Activated B cell treated with CpG ODN at 0.5 μM for 24 hours (primary cell): ENCODE measurements at regions not wholly inside any gene's neighbourhood (a gene's known extent, or its start where the extent isn't known, plus 50 kb on each side); places are given as distances from the start of the nearest gene placed in this dataset.

Experiments used
- ATAC-seq: fragments of 200-7000 bp; cut with Tn5 transposase; one replicate; pipeline ENCODE4 v1.10.0; 2021; ENCODE audit warnings: low read depth, mild to moderate bottlenecking, moderate library complexity
- CTCF ChIA-PET: fragments of 350-600 bp; sonication (Branson Sonifier 250); formaldehyde crosslinking; loops from one replicate; lab custom pipeline; 2021; ENCODE audit warnings: antibody characterized with exemption; lab: Charles Lee
- POLR2A ChIA-PET: fragments of 350-600 bp; sonication (Branson Sonifier 250); formaldehyde crosslinking; loops from one replicate; lab custom pipeline; 2021; ENCODE audit warnings: antibody characterized with exemption; lab: Charles Lee
- DNase-seq: peaks from one replicate; pipeline ENCODE4 v3.0.0; 2022
- H3K27ac Mint-ChIP-seq: one replicate; pipeline ENCODE4 v1.8.0; 2020; ENCODE audit warnings: mixed read lengths
- H3K27me3 Mint-ChIP-seq: one replicate; pipeline ENCODE4 v1.8.0; 2021; ENCODE audit warnings: mixed read lengths
- H3K36me3 Mint-ChIP-seq: one replicate; pipeline ENCODE4 v1.8.0; 2021; ENCODE audit warnings: low read depth, mixed read lengths
- H3K4me1 Mint-ChIP-seq: one replicate; pipeline ENCODE4 v1.8.0; 2021; ENCODE audit warnings: mixed read lengths
- H3K4me3 Mint-ChIP-seq: one replicate; pipeline ENCODE4 v1.8.0; 2020; ENCODE audit warnings: mild to moderate bottlenecking, mixed read lengths
- H3K9me3 Mint-ChIP-seq: one replicate; pipeline ENCODE4 v1.8.0; 2020; ENCODE audit warnings: mixed read lengths
- intact Hi-C: fragments of 100-400 bp; cut with micrococcal nuclease; formaldehyde crosslinking; loops from one replicate; pipeline ENCODE4 v1.15.1; 2024
- TF ChIP-seq, protein P1 (sequence below): fragments of 200-600 bp; IDR thresholded peaks from one replicate; pipeline ENCODE4 v1.8.0; 2022; ENCODE audit warnings: antibody characterized with exemption, mild to moderate bottlenecking

DNA sequence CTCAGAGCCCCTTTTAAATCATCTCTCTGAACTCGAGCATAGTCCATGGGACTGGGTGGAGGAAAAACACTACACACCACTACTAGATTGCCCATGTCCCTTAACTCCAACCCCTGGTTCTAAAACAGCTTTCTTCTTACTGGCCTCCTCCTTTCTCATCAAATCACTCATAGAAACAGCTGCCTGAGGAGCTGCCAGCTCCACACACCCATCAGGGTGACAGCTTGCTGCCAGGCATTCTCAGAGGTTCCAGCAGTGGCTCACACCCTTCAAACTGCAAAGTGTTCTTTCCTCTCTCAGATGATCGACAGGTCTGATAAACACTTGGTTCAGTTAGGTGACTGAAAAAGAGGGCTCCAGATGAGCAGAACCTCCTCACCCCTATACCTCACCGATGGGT, 543.0 kb upstream of the PLXNA2 start:
- intact Hi-C loops, result no loop called here
- Mint-ChIP-seq H3K4me3 (no peak overlapping the region), H3K27me3 (peaks cover 8% of the 10 kb centered on the region), H3K27ac (no peak overlapping the region), H3K36me3 (no peaks in the 10 kb centered on the region), H3K4me1 (no peaks in the 10 kb centered on the region), H3K9me3 (no peaks in the 10 kb centered on the region)
- POLR2A ChIA-PET, result no interaction called here
- TF ChIP-seq, protein P1, sequence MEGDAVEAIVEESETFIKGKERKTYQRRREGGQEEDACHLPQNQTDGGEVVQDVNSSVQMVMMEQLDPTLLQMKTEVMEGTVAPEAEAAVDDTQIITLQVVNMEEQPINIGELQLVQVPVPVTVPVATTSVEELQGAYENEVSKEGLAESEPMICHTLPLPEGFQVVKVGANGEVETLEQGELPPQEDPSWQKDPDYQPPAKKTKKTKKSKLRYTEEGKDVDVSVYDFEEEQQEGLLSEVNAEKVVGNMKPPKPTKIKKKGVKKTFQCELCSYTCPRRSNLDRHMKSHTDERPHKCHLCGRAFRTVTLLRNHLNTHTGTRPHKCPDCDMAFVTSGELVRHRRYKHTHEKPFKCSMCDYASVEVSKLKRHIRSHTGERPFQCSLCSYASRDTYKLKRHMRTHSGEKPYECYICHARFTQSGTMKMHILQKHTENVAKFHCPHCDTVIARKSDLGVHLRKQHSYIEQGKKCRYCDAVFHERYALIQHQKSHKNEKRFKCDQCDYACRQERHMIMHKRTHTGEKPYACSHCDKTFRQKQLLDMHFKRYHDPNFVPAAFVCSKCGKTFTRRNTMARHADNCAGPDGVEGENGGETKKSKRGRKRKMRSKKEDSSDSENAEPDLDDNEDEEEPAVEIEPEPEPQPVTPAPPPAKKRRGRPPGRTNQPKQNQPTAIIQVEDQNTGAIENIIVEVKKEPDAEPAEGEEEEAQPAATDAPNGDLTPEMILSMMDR, result no peak
- CTCF ChIA-PET, result no interaction called here
- ATAC-seq, result no peak
- DNase-seq, result no peak

DNA sequence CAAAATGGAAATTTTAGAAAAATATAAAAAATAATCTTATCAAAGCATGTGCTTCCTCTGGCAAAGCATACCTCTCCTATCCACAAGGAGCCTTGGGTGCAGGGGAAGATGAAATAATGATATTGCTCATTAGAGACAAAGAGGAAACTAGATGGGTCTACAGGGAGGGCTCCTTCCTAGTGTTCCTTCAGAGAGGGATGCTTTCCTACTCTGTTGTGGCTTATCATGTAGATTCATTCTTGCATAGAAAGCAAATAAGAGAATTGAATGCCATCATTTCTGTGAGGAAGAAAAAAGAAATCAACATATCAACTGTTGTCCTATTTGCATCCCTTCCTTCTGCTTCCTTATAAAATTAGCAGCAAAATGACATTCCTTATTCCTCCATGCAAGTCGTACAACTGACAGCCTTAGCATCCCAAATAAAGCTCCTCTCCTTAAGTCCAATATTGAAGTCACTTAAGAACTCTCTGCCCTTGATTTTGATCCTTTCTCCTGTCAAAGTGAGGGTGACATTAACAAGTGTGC, 543.9 kb upstream of the PLXNA2 start:
- Mint-ChIP-seq H3K27me3 (peaks cover 8% of the 10 kb centered on the region), H3K9me3 (no peaks in the 10 kb centered on the region), H3K27ac (no peak overlapping the region), H3K4me1 (no peaks in the 10 kb centered on the region), H3K4me3 (no peak overlapping the region), H3K36me3 (no peaks in the 10 kb centered on the region)
- no peak for DNase-seq
- ATAC-seq, result no peak
- ChIA-PET CTCF (no interaction called here), POLR2A (no interaction called here)
- intact Hi-C loops, result no loop called here
- TF ChIP-seq, protein P1, result no peak

DNA sequence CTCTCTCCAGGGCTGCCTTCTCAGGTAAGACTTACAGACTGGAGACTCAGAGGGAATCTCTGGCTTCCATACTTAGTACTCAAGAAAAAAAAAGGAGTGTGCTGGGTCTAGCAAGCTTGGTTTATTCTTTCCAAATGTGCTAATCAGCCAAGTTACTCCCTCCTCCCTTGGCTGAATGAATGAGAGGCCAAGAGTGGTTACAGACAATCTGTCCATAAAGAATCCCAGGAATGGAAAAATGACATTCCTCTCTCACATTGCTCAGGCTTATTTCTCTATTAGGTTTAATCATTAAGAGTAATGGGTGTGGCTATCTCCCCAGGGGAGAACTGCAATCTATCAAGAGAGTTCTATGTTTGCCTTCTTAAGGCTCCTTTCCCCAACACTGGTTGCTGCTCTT, 547.3 kb upstream of the PLXNA2 start:
- H3K9me3 Mint-ChIP-seq, result no peaks in the 10 kb centered on the region
- no peaks in the 10 kb centered on the region for H3K4me1 Mint-ChIP-seq

DNA sequence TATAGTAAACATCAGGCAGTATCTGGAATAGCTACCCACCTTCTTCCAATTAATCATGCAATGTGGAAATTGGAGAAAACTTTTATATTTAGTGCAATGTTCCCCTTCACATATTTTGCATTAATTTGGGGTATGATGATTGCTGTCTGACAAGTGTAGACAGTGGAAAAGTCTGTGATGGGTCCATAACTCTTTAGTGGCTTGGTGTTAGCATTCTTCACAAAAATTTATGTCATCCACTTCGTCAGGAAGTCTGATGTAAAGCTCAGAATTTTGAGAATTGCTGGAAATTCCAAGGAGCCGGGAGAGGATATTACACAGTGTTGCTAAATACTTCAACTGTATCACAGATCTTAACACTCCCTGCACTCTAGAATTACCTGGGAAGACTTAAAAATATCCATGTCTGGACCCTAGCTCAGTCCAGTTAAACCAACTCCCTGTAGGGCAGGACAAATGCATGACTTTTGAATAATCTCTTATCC, 549.7 kb upstream of the PLXNA2 start:
- H3K36me3 Mint-ChIP-seq, result no peaks in the 10 kb centered on the region
- ChIA-PET POLR2A (no interaction called here), CTCF (no interaction called here)
- H3K27ac Mint-ChIP-seq, result no peak overlapping the region
- no peak for DNase-seq
- TF ChIP-seq, protein P1, result no peak
- no peak overlapping the region for H3K4me3 Mint-ChIP-seq
- H3K27me3 Mint-ChIP-seq, result peaks cover 7% of the 10 kb centered on the region
- ATAC-seq, result no peak
- H3K9me3 Mint-ChIP-seq, result no peaks in the 10 kb centered on the region
- intact Hi-C loops, result no loop called here
- no peaks in the 10 kb centered on the region for H3K4me1 Mint-ChIP-seq

More for the DNA sequence above, 547.3 kb upstream of the PLXNA2 start:
- DNase-seq (no peak), ATAC-seq (no peak)
- H3K36me3 Mint-ChIP-seq, result no peaks in the 10 kb centered on the region
- POLR2A ChIA-PET, result no interaction called here
- intact Hi-C loops, result no loop called here
- H3K4me3 Mint-ChIP-seq, result no peak overlapping the region
- H3K27me3 Mint-ChIP-seq, result peaks cover 6% of the 10 kb centered on the region
- CTCF ChIA-PET, result no interaction called here
- TF ChIP-seq, protein P1, result no peak
- no peak overlapping the region for H3K27ac Mint-ChIP-seq

DNA sequence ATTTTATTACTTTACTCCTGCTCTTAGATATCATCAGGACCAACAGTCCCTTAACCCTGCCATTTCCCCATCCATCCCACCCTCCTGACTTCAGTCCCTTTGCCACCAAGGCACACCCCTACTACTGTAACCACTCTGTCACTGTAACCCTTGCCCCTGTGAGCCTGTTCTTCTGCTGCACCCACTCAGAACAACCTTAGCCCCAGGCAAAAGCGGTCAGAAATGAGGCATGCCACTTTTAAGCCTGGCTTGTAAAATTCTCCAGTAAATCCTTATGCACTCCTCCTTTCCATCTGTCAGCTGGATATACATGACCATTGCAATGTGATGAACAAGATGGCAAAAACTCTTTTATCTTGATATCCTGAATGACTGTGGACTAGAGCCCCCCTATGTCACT, 555.0 kb upstream of the PLXNA2 start:
- no peak overlapping the region for H3K27ac Mint-ChIP-seq
- H3K4me1 Mint-ChIP-seq, result no peaks in the 10 kb centered on the region
- H3K4me3 Mint-ChIP-seq, result no peak overlapping the region
- ATAC-seq, result no peak
- H3K27me3 Mint-ChIP-seq, result peaks cover 3% of the 10 kb centered on the region
- no peaks in the 10 kb centered on the region for H3K9me3 Mint-ChIP-seq
- CTCF ChIA-PET, result no interaction called here
- intact Hi-C loops, result no loop called here
- POLR2A ChIA-PET, result no interaction called here
- no peak for DNase-seq
- no peaks in the 10 kb centered on the region for H3K36me3 Mint-ChIP-seq
- TF ChIP-seq, protein P1, result no peak
